GM23338 (cell line): ENCODE measurements at regions not wholly inside any gene's neighbourhood (a gene's known extent, or its start where the extent isn't known, plus 50 kb on each side); places are given as distances from the start of the nearest gene placed in this dataset.

Experiments used
- ATAC-seq: fragments of 200-7000 bp; cut with Tn5 transposase; 3 replicates; pipeline ENCODE4 v1.9.1; 2020
- DNase-seq: peaks from one replicate; pipeline ENCODE4 v3.0.0-alpha.2; 2015; ENCODE audit warnings: low spot score
- H2AFZ ChIP-seq: fragments of 200-600 bp; sonication (generic); 2 replicates; pipeline ENCODE4 v1.8.0; 2016; ENCODE audit warnings: antibody characterized with exemption, mild to moderate bottlenecking, moderate library complexity
- H3F3A ChIP-seq: fragments of 200-600 bp; sonication (generic); replicated peaks from 2 replicates; pipeline ENCODE4 v1.8.0; 2017; ENCODE audit warnings: antibody characterized with exemption, mixed run types, low read depth
- H3K27ac ChIP-seq: fragments of 200-600 bp; sonication (generic); 2 replicates; pipeline ENCODE4 v1.6.1; 2016; ENCODE audit warnings: low read depth
- H3K27me3 ChIP-seq: fragments of 200-600 bp; sonication (generic); 2 replicates; pipeline ENCODE4 v1.8.0; 2016; ENCODE audit warnings: mild to moderate bottlenecking, mixed run types, moderate library complexity; ENCODE audit not compliant: insufficient read depth
- H3K36me3 ChIP-seq: fragments of 200-600 bp; sonication (generic); 2 replicates; pipeline ENCODE4 v1.8.0; 2016; ENCODE audit warnings: mild to moderate bottlenecking; ENCODE audit not compliant: insufficient read depth
- H3K4me1 ChIP-seq: fragments of 200-600 bp; sonication (generic); 2 replicates; pipeline ENCODE4 v1.8.0; 2016; ENCODE audit warnings: mild to moderate bottlenecking, moderate library complexity; ENCODE audit not compliant: insufficient read depth
- H3K4me2 ChIP-seq: fragments of 200-600 bp; sonication (generic); 2 replicates; pipeline ENCODE4 v1.7.1; 2017; ENCODE audit warnings: mixed run types
- H3K4me3 ChIP-seq: fragments of 200-600 bp; sonication (generic); 2 replicates; pipeline ENCODE4 v1.6.1; 2016; ENCODE audit warnings: mixed run types
- H3K79me2 ChIP-seq: fragments of 200-600 bp; sonication (generic); replicated peaks from 2 replicates; pipeline ENCODE4 v1.8.0; 2017; ENCODE audit warnings: mild to moderate bottlenecking; ENCODE audit not compliant: insufficient read depth
- H3K9me2 ChIP-seq: fragments of 200-600 bp; sonication (generic); 2 replicates; pipeline ENCODE4 v1.8.0; 2017; ENCODE audit not compliant: insufficient read depth
- H4K20me1 ChIP-seq: fragments of 200-600 bp; sonication (generic); replicated peaks from 2 replicates; pipeline ENCODE4 v1.8.0; 2017; ENCODE audit warnings: mild to moderate bottlenecking; ENCODE audit not compliant: insufficient read depth
- H3K27ac Mint-ChIP-seq: 2 replicates; pipeline ENCODE4 v1.8.0; 2020; ENCODE audit warnings: inconsistent platforms, mild to moderate bottlenecking, moderate library complexity, mixed read lengths
- H3K27me3 Mint-ChIP-seq: 3 replicates; pipeline ENCODE4 v1.8.0; 2022; ENCODE audit warnings: low read depth, mild to moderate bottlenecking, moderate library complexity, mixed read lengths, inconsistent platforms; ENCODE audit not compliant: insufficient read depth, poor library complexity
- H3K36me3 Mint-ChIP-seq: 3 replicates; pipeline ENCODE4 v1.8.0; 2021; ENCODE audit warnings: low read depth, mild to moderate bottlenecking, inconsistent platforms, moderate library complexity, mixed read lengths
- H3K4me1 Mint-ChIP-seq: 3 replicates; pipeline ENCODE4 v1.8.0; 2020; ENCODE audit warnings: mild to moderate bottlenecking, inconsistent platforms, mixed read lengths
- H3K4me3 Mint-ChIP-seq: 3 replicates; pipeline ENCODE4 v1.8.0; 2021; ENCODE audit warnings: moderate library complexity, mild to moderate bottlenecking, inconsistent platforms, mixed read lengths
- H3K9me3 Mint-ChIP-seq: 3 replicates; pipeline ENCODE4 v1.8.0; 2020; ENCODE audit warnings: moderate library complexity, mild to moderate bottlenecking, inconsistent platforms, mixed read lengths
- CREB1 ChIP-seq: fragments of 250-450 bp; sonication (Bioruptor Pico); IDR thresholded peaks from 2 replicates; pipeline ENCODE4 v1.5.0; 2020; ENCODE audit warnings: low read depth, mild to moderate bottlenecking, moderate library complexity
- CTCF ChIP-seq, 2 experiments: fragments of 200-600 bp in 1 of 2; sonication (generic) in 1 of 2; conservative IDR thresholded peaks; 2 replicates each; pipeline versions ENCODE4 v1.5.1 to v1.6.1; 2016 to 2017; ENCODE audit warnings: antibody characterized with exemption in 2 of 2, low read depth in 2 of 2, mild to moderate bottlenecking in 2 of 2, moderate library complexity in 1 of 2
- ETS1 ChIP-seq: IDR thresholded peaks from 2 replicates; pipeline ENCODE4 v1.6.1; 2016; ENCODE audit warnings: antibody characterized with exemption
- EZH2 ChIP-seq: fragments of 200-600 bp; sonication (generic); IDR thresholded peaks from one replicate; pipeline ENCODE4 v1.8.0; 2017; ENCODE audit warnings: antibody characterized with exemption, mild to moderate bottlenecking, low read depth; ENCODE audit not compliant: unreplicated experiment
- EZH2phosphoT487 ChIP-seq: fragments of 200-600 bp; sonication (generic); IDR thresholded peaks from one replicate; pipeline ENCODE4 v1.8.1; 2018; ENCODE audit warnings: antibody characterized with exemption; ENCODE audit not compliant: unreplicated experiment
- JUNB ChIP-seq: IDR thresholded peaks from one replicate; pipeline ENCODE4 v1.6.1; 2016; ENCODE audit warnings: antibody characterized with exemption; ENCODE audit not compliant: unreplicated experiment
- NANOG ChIP-seq: IDR thresholded peaks from 2 replicates; pipeline ENCODE4 v1.6.1; 2016; ENCODE audit warnings: antibody characterized with exemption, borderline replicate concordance
- POLR2AphosphoS5 ChIP-seq: IDR thresholded peaks from 2 replicates; pipeline ENCODE4 v1.6.1; 2016; ENCODE audit warnings: antibody characterized with exemption, low read depth
- STAT1 ChIP-seq: IDR thresholded peaks from one replicate; pipeline ENCODE4 v1.6.1; 2016; ENCODE audit warnings: antibody characterized with exemption; ENCODE audit not compliant: unreplicated experiment
- ZNF114 ChIP-seq: fragments of 250-450 bp; sonication (Bioruptor Pico); IDR thresholded peaks from 2 replicates; pipeline ENCODE4 v1.5.0; 2020; ENCODE audit warnings: mild to moderate bottlenecking, moderate library complexity
- ZNF331 ChIP-seq: fragments of 250-450 bp; sonication (Bioruptor Pico); IDR thresholded peaks from 2 replicates; pipeline ENCODE4 v1.5.0; 2020; ENCODE audit warnings: low read depth, mild to moderate bottlenecking, moderate library complexity
- ZNF462 ChIP-seq: fragments of 250-450 bp; sonication (Bioruptor Pico); IDR thresholded peaks from 2 replicates; pipeline ENCODE4 v1.5.0; 2020; ENCODE audit warnings: mild to moderate bottlenecking, moderate library complexity

- TF ChIP-seq EZH2phosphoT487, result no peak
- no peak for TF ChIP-seq ETS1
- no peak for TF ChIP-seq NANOG
Measured at GRCh38 chr10:20635570-20635969, 261.5 kb downstream of the NEBL start (continued).

- peaks cover 23% of the 10 kb centered on the region for H3K9me2 ChIP-seq
- no peaks in the 10 kb centered on the region for H3F3A ChIP-seq
- no peaks in the 10 kb centered on the region for H3K27me3 ChIP-seq
- no peak overlapping the region for H3K27ac Mint-ChIP-seq
- peaks cover 22% of the 10 kb centered on the region for H3K4me1 ChIP-seq
- H3K4me2 ChIP-seq, result no peak overlapping the region
- H3K36me3 ChIP-seq, result no peaks in the 10 kb centered on the region
- no peaks in the 10 kb centered on the region for H3K9me3 Mint-ChIP-seq
- H3K4me1 Mint-ChIP-seq, result peaks cover 7% of the 10 kb centered on the region; the same call in 2 of the 3 replicates
- H3K27me3 Mint-ChIP-seq, result peaks cover 2% of the 10 kb centered on the region
- no peaks in the 10 kb centered on the region; the same call in 2 of the 3 replicates for H3K36me3 Mint-ChIP-seq
- H3K79me2 ChIP-seq, result no peaks in the 10 kb centered on the region
- H4K20me1 ChIP-seq, result no peaks in the 10 kb centered on the region
- ATAC-seq (no peak), DNase-seq (no peak)
- no peak overlapping the region for H2AFZ ChIP-seq
- no peak overlapping the region for H3K4me3 ChIP-seq
- no peak overlapping the region for H3K27ac ChIP-seq
- no peak overlapping the region for H3K4me3 Mint-ChIP-seq
- no peak for TF ChIP-seq EZH2
- no peak for TF ChIP-seq EZH2phosphoT487
- TF ChIP-seq POLR2AphosphoS5, result no peak
- no peak for TF ChIP-seq ZNF331
- TF ChIP-seq ZNF114 (CRISPR knock-in tag), result no peak
- no peak for TF ChIP-seq JUNB
- no peak for TF ChIP-seq NANOG
- no peak for TF ChIP-seq CREB1 (CRISPR knock-in tag)
- TF ChIP-seq CTCF (conservative IDR thresholded peaks at IDR 0.05; ENCODE audit: low read depth in 2 of 2), result no peak
- no peak for TF ChIP-seq ZNF462
- no peak for TF ChIP-seq ETS1
- no peak for TF ChIP-seq STAT1
Measured at GRCh38 chr10:20634839-20635238, 262.3 kb downstream of the NEBL start.
